GM03348 (cell line): ENCODE measurements at regions not wholly inside any gene's neighbourhood (a gene's known extent, or its start where the extent isn't known, plus 50 kb on each side); places are given as distances from the start of the nearest gene placed in this dataset.
"Not testable (repeated sequence)": the region's sequence is repeated elsewhere in the genome, so short reads cannot be mapped to it uniquely, and the experiment has no call there.

Experiments
- DNase-seq: peaks from one replicate; pipeline ENCODE4 v3.0.0; 2012; ENCODE audit warnings: low spot score

GRCh38 chr18:10141559-10141958 is 227.7 kb downstream of the VAPA start:
- DNase-seq = no peak

GRCh38 chr18:10142056-10142455 is 228.2 kb downstream of the VAPA start:
- no peak for DNase-seq

- DNase-seq = peak; percentile 60
Measured at GRCh38 chr18:10142496-10143160, 228.8 kb downstream of the VAPA start.

- DNase-seq = no peak
Measured at GRCh38 chr18:10143596-10143995, 229.8 kb downstream of the VAPA start.

- no peak for DNase-seq
Measured at GRCh38 chr18:10145546-10145945, 231.7 kb downstream of the VAPA start.

DNA sequence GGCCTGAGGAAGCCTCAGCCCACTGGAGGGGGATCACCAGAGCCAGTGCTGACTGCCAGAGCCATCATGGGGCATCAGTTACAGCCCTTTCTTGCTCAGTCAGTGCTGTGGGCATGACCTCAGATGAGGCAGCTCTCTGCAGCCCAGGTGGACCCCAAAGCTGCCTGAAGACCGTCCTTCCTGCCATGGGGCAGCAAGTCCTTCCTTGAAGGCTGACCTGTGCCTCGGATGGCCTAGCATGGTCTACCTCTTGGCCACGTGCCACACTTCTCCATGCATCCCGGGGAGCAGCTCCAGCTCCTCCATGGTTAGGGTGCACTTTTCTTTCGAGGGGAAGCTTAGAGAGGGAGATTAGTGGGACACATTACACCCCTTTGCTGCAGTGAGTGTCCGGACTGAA is 233.4 kb downstream of the VAPA start:
- DNase-seq = no peak

DNA sequence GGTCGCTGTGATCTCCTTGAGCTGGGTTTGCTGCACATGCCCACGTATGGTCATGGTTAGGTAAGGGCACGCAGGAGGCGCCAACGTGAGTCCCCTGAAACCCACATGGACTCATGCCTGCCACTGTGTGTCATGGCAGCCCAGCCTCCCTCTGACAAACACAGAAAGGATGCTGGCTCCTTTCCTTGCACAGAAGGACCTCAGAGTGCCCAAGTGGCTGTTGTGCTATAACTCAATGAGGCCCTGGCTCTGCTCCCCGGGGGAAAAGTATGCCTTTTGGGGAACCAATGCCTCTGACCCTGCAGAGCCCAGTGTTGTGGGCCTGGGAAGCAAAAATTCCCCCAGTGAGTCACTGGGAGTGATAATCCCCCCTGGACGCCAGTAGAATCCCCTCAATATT is 233.9 kb downstream of the VAPA start:
- DNase-seq = no peak

DNA sequence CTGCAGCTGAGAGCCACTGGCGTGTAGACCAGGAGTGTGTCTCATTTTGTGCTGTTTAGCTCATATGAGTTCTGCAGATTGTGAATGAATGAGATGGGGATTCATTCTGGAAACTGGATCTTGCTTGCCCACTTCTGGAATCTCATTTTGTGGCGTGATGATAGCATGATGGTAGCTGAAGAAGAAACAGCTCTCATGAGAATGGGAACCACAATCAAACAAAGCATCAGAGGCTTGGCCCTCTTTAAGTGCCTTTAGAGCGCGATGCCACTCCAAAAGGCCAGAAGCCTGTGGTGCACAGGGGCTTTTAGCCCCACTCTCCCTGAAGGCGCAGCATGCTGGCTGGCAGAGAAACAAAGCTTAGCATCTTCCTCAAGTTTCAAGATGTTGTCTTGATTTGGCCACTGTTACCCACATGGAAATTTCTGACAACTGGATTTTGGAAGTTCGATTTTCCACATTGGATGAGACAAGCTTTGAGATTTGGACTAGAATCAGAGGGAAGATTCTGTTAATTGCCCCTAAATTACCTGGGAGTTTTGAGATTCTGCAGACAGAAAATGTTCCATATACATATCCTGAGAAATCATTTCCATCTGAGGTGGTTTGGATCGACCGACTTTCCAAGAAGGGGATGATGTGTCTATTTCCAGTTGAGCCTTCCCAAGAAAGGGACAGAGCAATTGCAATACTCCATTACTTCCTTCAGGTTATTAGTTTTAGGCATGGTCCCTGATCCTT is 234.5 kb downstream of the VAPA start:
- DNase-seq = no peak

- no peak for DNase-seq
Measured at GRCh38 chr18:10149768-10150556, 236.1 kb downstream of the VAPA start.

DNA sequence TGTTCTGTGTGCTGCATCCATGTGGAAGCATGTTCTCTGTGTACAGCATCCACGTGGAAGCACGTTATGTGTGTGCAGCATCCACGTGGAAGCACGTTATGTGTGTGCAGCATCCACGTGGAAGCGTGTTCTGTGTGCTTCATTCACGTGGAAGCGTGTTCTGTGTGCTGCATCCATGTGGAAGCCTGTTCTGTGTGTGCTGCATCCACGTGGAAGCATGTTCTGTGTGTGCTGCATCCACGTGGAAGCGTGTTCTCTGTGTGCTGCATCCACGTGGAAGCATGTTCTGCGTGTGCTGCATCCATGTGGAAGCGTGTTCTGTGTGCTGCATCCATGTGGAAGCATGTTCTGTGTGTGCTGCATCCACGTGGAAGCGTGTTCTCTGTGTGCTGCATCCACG is 236.8 kb downstream of the VAPA start:
- DNase-seq = not testable (repeated sequence)

- DNase-seq = no peak
Measured at GRCh38 chr18:10152475-10152874, 238.7 kb downstream of the VAPA start.

- DNase-seq = no peak
Measured at GRCh38 chr18:10153924-10154752, 240.3 kb downstream of the VAPA start.

DNA sequence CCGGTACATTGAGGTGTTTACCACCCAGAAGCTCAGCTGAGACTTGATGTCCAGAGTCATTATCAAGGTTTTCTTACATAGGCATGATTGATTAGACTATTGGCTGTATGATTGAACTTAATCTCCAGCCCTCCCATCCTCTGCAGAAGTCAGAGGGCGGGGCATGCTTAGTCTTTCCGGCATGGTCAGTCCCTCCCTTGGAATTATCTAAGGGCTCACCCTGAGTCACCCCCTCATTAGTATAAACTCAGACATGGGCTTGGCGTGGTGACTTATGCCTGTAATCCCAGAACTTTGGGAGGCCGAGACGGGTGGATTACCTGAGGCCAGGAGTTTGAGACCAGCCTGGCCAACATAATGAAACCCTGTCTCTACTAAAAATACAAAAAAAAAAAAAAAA is 243.9 kb downstream of the VAPA start:
- DNase-seq = no peak

DNA sequence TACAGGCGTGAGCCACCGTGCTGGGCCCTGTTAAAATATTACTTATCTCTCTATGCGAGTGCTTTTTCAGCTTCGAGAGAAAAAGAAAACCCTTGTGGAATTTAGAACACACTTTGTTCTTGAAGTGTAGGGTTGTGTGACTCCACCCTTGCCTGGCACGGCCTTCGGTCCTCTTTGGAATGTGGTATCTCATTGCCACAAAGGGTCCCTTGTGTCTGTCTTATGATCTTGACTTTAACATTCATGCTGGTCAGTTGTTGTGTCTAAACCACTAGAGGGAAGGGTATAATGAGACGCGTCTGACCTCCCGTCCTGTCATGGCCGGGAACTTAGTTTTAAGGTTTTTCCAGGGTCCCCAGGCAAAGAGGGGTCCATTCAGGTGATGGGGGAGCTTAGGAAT is 246.4 kb downstream of the VAPA start:
- DNase-seq = no peak

DNA sequence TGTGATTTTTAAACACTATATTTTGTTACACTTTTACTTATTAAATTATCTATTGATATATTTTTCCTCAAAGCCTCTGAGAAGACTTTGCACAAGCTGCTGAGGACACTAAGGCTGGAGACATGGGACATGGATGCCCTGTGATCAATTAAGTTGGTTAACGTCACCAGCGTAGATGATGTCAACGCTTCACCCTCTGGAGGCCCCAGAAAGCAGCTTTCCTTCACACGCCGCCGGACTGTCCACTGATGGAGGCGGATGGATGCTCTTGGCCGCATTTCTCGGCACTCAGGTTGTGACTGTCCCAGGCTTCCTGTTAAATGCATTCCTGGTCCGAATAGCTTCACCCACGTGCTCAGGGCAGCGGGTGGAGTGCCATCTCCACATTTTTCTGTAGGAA is 247.5 kb downstream of the VAPA start:
- no peak for DNase-seq

GRCh38 chr18:10162340-10162739 is 248.5 kb downstream of the VAPA start:
- DNase-seq = no peak

DNA sequence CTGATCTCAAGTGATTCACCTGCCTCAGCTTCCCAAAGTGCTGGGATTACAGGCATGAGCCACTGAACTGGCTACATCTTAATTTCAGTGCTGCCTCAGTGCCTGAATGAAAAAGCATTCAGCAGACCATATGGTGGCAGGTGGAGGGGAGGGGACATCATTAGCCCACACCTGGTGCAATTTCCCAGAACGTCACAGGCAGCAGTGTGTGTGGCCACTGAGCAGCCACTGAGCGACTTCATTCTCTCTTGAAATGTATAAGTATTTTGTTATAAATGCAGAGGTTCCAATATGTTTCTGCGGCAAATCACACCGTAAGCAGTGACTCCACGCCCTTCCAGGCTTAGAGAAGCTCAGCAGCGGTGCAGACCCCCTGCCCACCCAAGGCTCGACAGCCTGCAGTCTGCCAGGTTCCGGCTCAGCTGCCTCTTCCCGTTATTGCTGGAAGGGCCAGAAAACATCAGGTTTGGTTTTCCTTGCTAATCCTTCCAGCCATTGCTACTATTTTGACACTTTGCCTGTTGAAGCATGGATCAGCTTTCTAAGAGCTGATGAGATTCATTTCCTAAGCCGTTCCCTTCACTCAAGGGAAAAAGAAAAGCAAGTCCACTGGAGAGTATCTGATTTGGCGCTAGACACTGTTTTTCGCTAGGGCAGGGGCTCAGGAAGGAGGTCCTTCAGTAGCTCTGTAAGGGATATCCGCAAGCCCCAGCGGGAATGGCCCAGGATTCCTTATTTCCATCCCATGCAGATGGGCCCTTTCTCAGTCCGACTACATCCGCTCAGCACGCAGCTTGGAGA is 250.7 kb downstream of the VAPA start:
- no peak for DNase-seq

- DNase-seq = no peak
Measured at GRCh38 chr18:10166164-10166807, 252.5 kb downstream of the VAPA start.

DNA sequence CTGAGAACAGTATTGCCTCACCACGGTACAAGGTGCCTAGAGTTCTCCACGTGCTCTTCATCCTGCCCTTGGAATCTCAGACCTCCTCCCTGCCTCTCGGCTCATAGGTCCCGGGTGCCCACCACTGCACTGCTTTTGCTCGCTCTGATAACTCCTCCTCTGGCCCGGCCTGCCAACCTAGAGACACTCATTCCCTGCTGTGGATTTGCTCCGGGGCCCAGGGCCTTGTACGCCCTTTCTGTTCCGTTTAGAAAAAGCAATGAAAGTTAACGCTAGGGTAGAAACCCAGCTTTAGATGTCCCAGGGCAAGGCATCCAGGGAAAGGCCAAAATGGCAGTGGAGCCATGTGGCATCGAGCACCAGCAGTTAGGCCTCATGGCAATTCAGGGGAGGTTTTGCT is 253.9 kb downstream of the VAPA start:
- DNase-seq = no peak

GRCh38 chr18:10168477-10168876 is 254.7 kb downstream of the VAPA start:
- DNase-seq = no peak

DNA sequence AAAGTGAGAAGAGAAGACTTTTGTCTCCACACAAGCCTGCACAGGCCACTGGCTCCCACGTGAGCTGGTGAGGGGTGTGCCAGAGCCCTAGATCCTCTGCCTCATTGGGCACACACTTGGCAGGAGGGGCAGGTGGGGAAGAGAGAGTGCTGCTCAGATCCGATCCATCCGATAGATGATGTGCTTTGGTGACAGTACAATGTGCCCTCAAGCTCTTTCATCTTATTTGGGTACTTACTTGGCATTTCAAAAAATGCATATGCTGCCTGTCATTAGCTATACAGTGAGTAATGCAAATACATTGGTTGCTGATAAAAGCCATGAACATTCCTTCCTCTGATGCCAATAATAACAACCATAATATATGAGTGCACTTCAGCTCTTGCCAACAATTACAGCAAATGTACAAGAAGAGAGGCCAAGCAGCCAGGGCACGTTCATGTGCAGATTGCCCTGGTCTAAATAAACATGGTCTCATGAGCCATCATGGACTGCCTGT is 255.3 kb downstream of the VAPA start:
- no peak for DNase-seq
